Cardiac muscle cell (in vitro differentiated cells and primary cell): ENCODE measurements at regions not wholly inside any gene's neighbourhood (a gene's known extent, or its start where the extent isn't known, plus 50 kb on each side); places are given as distances from the start of the nearest gene placed in this dataset.

ENCODE experiments used
- DNase-seq, 2 donors: peaks; one replicate each; pipeline versions ENCODE4 v3.0.0 to v3.0.0-alpha.2; 2010 to 2017; ENCODE audit warnings: low read depth in 1 of 2, low spot score in 1 of 2
- H3K27ac ChIP-seq: fragments of 200-600 bp; sonication (generic); 2 replicates; pipeline ENCODE4 v1.5.1; 2016
- H3K27me3 ChIP-seq: fragments of 200-600 bp; sonication (generic); 2 replicates; pipeline ENCODE4 v1.6.0; 2016; ENCODE audit warnings: control low read depth
- H3K36me3 ChIP-seq: fragments of 200-600 bp; sonication (generic); 2 replicates; pipeline ENCODE4 v1.5.1; 2016; ENCODE audit warnings: control low read depth
- H3K4me1 ChIP-seq: fragments of 200-600 bp; sonication (generic); 2 replicates; pipeline ENCODE4 v1.8.1; 2017; ENCODE audit warnings: low read depth, mild to moderate bottlenecking, mixed run types
- H3K4me3 ChIP-seq: fragments of 200-600 bp; sonication (generic); 2 replicates; pipeline ENCODE4 v1.5.1; 2016; ENCODE audit warnings: mild to moderate bottlenecking
- H3K9me3 ChIP-seq: fragments of 200-600 bp; sonication (generic); 2 replicates; pipeline ENCODE4 v1.5.1; 2017; ENCODE audit warnings: low read depth, mild to moderate bottlenecking, control low read depth
- CTCF ChIP-seq: IDR thresholded peaks from 2 replicates; pipeline ENCODE4 v1.5.1; 2012; ENCODE audit warnings: low read depth, mild to moderate bottlenecking, low read length

- H3K27me3 ChIP-seq: no peaks in the 10 kb centered on the region
- DNase-seq: no peak
- no peak overlapping the region for H3K4me3 ChIP-seq
- H3K27ac ChIP-seq: no peak overlapping the region
- no peaks in the 10 kb centered on the region for H3K9me3 ChIP-seq
- no peaks in the 10 kb centered on the region for H3K4me1 ChIP-seq
- TF ChIP-seq CTCF: no peak
- H3K36me3 ChIP-seq: no peaks in the 10 kb centered on the region
These were observed 768.1 kb downstream of the GBE1 start for GRCh38 chr3:80993241-80993945.

DNA sequence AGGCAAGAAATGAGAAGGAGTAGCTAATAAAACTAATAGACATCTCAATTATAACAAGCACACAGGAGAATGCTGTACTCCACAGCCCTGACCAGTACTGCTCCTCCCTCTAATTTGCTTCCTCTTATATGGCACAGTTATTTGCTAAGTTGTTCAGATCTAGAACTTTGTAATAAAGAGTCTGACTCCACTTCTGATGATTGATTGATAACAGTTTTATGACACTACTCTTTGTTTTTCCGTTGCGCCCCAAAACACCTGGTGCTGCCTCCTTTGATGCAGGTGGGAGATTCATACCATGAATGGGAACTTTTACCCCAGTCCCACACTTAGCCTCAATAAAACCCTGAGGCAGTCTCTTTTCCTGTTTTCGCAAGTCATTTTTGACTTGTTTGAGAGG lies 777.7 kb downstream of the GBE1 start:
- Histone ChIP-seq H3K27me3 (no peaks in the 10 kb centered on the region), H3K4me3 (no peak overlapping the region), H3K36me3 (no peaks in the 10 kb centered on the region), H3K4me1 (no peaks in the 10 kb centered on the region), H3K9me3 (no peaks in the 10 kb centered on the region), H3K27ac (no peak overlapping the region)
- TF ChIP-seq CTCF: no peak
- DNase-seq: no peak

GRCh38 chr3:80978216-80978969 lies 783.1 kb downstream of the GBE1 start:
- DNase-seq: no peak
- no peak for TF ChIP-seq CTCF
- Histone ChIP-seq H3K27ac (no peak overlapping the region), H3K27me3 (no peaks in the 10 kb centered on the region), H3K9me3 (no peaks in the 10 kb centered on the region), H3K4me1 (no peaks in the 10 kb centered on the region), H3K36me3 (no peaks in the 10 kb centered on the region), H3K4me3 (no peak overlapping the region)

GRCh38 chr3:80970292-80970691 lies 791.2 kb downstream of the GBE1 start:
- no peak for TF ChIP-seq CTCF
- no peaks in the 10 kb centered on the region for H3K4me1 ChIP-seq
- no peaks in the 10 kb centered on the region for H3K27me3 ChIP-seq
- no peak overlapping the region for H3K4me3 ChIP-seq
- no peaks in the 10 kb centered on the region for H3K36me3 ChIP-seq
- H3K27ac ChIP-seq: no peak overlapping the region
- H3K9me3 ChIP-seq: no peaks in the 10 kb centered on the region
- no peak for DNase-seq

- no peak for TF ChIP-seq CTCF
- H3K4me3 ChIP-seq: no peak overlapping the region
- H3K4me1 ChIP-seq: no peaks in the 10 kb centered on the region
- no peak for DNase-seq
- no peaks in the 10 kb centered on the region for H3K36me3 ChIP-seq
- no peaks in the 10 kb centered on the region for H3K27me3 ChIP-seq
- no peak overlapping the region for H3K27ac ChIP-seq
- no peaks in the 10 kb centered on the region for H3K9me3 ChIP-seq
These were observed 831.9 kb downstream of the GBE1 start for GRCh38 chr3:80929576-80929975.
